ENCODE measurements at regions not wholly inside any gene's neighbourhood (a gene's known extent, or its start where the extent isn't known, plus 50 kb on each side); places are given as distances from the start of the nearest gene placed in this dataset.
A peak's percentile ranks its signal among the peaks of the same experiment; 100 is the strongest.

DNA sequence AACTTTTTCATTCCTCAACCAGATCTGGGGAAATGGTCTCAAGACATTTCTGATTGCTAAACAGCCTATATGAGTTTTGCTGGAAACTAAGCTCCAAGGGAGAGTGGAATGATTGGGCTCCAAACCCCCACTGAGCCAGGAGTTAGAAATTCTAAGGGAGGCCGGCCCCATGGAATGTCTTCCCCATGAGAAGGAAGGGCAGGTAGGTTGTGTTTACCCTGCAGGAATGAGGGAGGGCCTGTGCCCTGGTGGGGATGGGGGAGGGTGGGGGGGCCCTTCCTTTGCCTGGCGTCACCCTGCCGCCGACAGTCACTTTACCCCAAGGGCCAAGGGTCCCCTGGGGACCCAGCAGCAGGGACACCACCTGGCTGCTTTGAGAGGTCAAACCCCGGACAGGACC is 298.9 kb downstream of the TFAP2C start:
- DNase-seq: no peak
- ATAC-seq: no peak
- intact Hi-C loops (cut with DNase I, micrococcal nuclease): no loop called here

DNA sequence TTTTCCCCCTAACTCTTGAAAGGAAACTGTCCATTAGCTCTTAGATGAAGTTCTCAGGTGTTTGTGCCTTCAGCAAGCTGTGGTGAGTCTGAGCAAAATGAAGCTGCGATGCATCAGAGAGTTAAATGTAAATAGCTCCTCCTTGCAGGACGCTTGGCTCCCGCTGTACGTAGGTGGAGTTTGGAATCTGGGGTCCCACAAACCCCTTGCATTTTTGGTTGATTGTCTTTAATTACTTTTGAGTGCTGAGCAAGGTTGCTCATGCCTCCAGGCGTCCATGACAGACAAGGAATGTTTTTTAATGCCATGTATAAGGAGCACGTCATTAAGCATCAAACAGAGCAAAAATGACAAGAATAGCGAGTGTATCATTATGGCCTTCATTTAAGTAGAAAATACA is 300.5 kb downstream of the TFAP2C start:
- intact Hi-C loops (cut with DNase I, micrococcal nuclease): no loop called here
- DNase-seq: no peak
- no peak for ATAC-seq

- ATAC-seq (no peak), DNase-seq (no peak)
- intact Hi-C loops (cut with DNase I, micrococcal nuclease): no loop called here
Measured at GRCh38 chr20:56930876-56931275, 301.8 kb downstream of the TFAP2C start.

GRCh38 chr20:56932575-56933330 is 303.6 kb downstream of the TFAP2C start:
- no peak for DNase-seq
- no peak for ATAC-seq
- intact Hi-C loops (cut with DNase I, micrococcal nuclease): no loop called here

DNA sequence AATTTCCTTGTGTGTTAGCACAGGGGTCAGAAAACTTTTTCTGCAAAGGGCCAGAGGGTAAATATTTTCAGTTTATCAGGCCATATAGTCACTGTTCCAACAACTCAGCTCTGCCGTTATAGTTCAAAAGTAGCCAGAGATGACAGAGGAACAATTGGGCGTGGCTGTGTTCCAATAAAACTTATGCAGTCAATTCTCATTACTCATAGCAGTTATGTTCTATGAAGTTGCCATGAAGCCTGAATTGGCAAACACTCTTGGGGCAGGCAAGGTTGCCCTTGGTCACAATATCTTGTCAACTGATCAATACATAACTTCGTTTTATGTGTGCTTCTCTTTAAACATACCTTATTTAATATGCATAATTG is 304.2 kb downstream of the TFAP2C start:
- intact Hi-C loops (cut with DNase I, micrococcal nuclease): no loop called here
- DNase-seq: no peak
- peak; percentile 52 for ATAC-seq

GRCh38 chr20:56934888-56935287 is 305.8 kb downstream of the TFAP2C start:
- intact Hi-C loops (cut with DNase I, micrococcal nuclease): no loop called here
- ATAC-seq (no peak), DNase-seq (no peak)

DNA sequence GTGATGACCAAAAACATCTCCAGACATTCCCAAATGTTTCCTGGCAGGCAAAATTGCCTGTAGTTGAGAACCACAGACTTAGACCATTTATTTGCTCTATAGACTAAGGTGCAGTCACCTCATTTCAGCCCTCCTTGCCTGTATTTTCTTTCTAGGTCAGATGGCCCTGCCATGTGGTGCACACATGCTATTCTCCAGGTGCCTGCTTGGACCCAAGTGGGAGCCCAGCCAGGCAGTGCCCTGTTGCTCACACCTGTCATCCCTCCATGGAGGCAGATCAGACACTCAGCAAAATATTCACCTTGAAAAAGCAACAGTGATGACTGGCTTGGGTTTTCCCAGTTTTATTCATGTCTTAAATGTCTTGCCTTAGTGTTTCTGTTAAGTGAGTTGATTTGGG is 311.4 kb downstream of the TFAP2C start:
- DNase-seq: no peak
- ATAC-seq: no peak
- intact Hi-C loops (cut with DNase I, micrococcal nuclease): no loop called here

DNA sequence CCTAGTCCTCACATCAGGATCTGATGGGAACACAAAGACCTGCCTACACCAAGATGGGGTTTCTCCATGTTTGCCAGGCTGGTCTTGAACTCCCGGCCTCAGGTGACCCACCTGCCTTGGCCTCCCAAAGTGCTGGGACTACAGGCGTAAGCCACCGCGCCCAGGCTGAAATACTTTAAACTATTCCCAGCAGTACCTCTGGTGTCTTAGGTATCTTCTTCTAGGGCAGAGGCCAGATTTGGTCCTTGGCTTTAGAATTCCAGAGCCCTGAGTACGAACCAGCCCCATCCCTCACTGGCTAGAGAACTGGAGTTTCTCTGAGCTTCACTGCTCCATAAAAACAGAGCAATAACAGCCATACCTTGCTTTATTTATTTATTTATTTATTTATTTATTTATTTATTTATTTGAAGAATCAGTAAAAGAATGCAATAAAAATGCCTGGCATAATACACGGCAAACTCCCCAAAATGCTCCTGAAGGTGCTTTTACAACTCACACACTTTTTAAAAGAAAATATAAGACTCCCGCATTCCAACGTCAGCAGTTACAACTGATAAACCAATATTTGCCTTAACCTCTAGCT is 312.1 kb downstream of the TFAP2C start:
- DNase-seq (no peak), ATAC-seq (no peak)
- intact Hi-C loops (cut with DNase I, micrococcal nuclease): no loop called here

- DNase-seq (no peak), ATAC-seq (peak; percentile 23)
- intact Hi-C loops (cut with DNase I, micrococcal nuclease): no loop called here
Measured at GRCh38 chr20:56943946-56944945, 315.1 kb downstream of the TFAP2C start.

DNA sequence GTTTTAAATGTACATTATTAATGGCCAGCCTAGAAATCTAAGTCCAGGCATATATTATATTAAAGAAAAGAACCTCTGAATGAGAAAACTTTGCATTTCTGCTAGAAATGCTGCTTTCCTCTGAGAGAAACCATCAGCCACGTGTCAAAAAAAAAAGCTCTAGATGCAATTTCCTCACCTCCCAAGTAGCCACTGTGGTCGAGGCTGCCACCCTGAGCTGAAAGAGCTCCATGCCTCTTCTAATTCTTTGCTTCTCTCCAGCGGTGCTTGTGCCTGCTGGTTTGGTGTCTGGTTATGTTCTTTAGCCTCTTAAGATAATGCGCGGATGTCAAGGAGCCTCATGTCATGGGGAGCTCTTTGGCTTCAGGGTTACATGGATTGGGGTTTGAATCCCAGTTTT is 316.0 kb downstream of the TFAP2C start:
- no peak for ATAC-seq
- intact Hi-C loops (cut with DNase I, micrococcal nuclease): no loop called here
- no peak for DNase-seq

DNA sequence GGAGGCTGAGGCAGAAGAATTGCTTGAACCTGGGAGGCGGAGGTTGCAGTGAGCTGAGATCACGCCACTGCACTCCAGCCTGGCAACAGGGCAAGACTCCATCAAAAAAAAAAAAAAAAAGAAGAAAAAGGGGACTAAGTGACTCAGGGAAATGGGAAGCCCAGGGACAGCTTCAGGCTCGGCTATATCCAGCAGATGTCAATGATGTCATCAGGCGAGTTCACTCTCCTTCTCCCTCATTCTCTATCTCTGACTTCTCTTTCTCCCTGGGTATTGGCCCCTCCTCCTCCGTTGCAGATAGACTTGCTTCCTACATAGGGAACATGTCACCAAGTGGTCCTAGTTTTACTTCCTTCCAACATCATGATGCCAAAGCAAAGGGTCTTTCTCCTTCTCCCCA is 316.8 kb downstream of the TFAP2C start:
- intact Hi-C loops (cut with DNase I, micrococcal nuclease): no loop called here
- no peak for ATAC-seq
- no peak for DNase-seq

GRCh38 chr20:56949318-56949717 is 317.1 kb downstream of the BMP7 start:
- intact Hi-C loops (cut with DNase I, micrococcal nuclease): no loop called here
- ATAC-seq (no peak), DNase-seq (no peak)

- DNase-seq (no peak), ATAC-seq (no peak)
- intact Hi-C loops (cut with DNase I, micrococcal nuclease): no loop called here
Measured at GRCh38 chr20:56952258-56953047, 314.0 kb downstream of the BMP7 start.

DNA sequence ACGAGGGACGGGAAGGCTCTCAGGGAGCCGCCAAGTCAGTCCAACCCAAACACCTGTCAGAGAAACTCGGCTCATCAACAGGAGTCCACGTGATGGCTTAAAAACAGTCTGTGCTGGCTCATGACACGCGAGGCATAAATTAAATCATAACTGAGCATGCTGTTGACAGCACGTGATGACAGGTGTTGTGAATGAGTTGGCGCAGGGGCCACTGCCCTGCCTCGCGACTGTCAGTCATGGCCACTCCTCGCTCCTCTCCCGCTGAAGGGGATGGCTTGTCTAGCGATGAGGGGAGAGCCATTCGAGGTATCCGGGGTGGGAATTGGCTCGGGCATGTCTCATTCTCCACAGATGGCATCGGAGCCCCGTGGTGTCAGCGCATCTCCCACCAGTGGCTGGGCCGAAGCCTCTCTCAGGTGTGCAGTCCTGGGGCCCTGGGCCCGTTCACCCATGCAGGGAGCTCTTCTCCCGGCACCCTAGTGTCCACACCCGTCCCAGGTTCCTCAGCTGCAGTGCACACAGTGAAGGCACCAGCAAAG is 313.3 kb downstream of the BMP7 start:
- DNase-seq (no peak), ATAC-seq (no peak)
- intact Hi-C loops (cut with DNase I, micrococcal nuclease): no loop called here

GRCh38 chr20:56954797-56955196 is 311.6 kb downstream of the BMP7 start:
- DNase-seq (no peak), ATAC-seq (no peak)
- intact Hi-C loops (cut with DNase I, micrococcal nuclease): no loop called here

DNA sequence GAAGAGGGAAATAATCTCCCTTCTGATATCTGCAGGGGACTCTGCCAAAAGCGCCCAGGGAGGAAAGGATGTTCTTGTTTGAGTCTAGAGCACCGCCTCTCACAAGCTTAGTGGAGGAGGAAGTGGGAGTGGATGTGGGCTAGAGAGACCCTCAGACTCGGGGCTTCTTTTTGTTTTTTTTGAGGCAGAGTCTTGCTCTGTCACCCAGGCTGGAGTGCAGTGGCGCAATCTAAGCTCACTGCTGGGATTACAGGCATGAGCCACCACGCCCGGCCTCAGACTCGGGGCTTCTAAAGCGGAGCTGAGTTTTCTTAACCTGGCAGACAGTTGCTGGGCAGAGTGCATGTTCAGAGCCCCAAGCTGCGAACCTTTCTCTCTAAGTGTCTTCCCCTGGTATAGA is 310.8 kb downstream of the BMP7 start:
- intact Hi-C loops (cut with DNase I, micrococcal nuclease): no loop called here
- ATAC-seq (no peak), DNase-seq (no peak)

- intact Hi-C loops (cut with DNase I, micrococcal nuclease): no loop called here
- ATAC-seq (no peak), DNase-seq (no peak)
Measured at GRCh38 chr20:56956534-56956933, 309.9 kb downstream of the BMP7 start.

GRCh38 chr20:56957737-56958553 is 308.5 kb downstream of the BMP7 start:
- no peak for ATAC-seq
- intact Hi-C loops (cut with DNase I, micrococcal nuclease): no loop called here
- DNase-seq: no peak

All from left colon (tissue), 2 donors.